ENCODE measurements at regions not wholly inside any gene's neighbourhood (a gene's known extent, or its start where the extent isn't known, plus 50 kb on each side); places are given as distances from the start of the nearest gene placed in this dataset.

- peak; percentile 41 to 60 for TF ChIP-seq BCL11A (IDR thresholded peaks at IDR 0.05; ENCODE audit: low read depth in 2 of 2, low read length in 2 of 2)
- no peak for TF ChIP-seq SP4 (IDR thresholded peaks at IDR 0.05; ENCODE audit: low read length)
- TF ChIP-seq EZH2 (IDR thresholded peaks at IDR 0.05; ENCODE audit: low read depth, low read length, severe bottlenecking), result no peak
- no peak for TF ChIP-seq ZNF274 (IDR thresholded peaks at IDR 0.05; ENCODE audit: borderline replicate concordance, extremely low read depth, low read length)
- no peak for TF ChIP-seq CTCF (IDR thresholded peaks at IDR 0.05; ENCODE audit: control extremely low read depth in 1 of 3, insufficient read depth in 1 of 3, low read depth in 1 of 3, low read length in 3 of 3)
- peak; percentile 66; the same call in 1 of the 2 replicates for TF ChIP-seq RBBP5 (IDR thresholded peaks at IDR 0.05; ENCODE audit: borderline replicate concordance, low read depth, low read length)
- peak; percentile 88 for TF ChIP-seq ASH2L (IDR thresholded peaks at IDR 0.05; ENCODE audit: low read length)
- TF ChIP-seq TEAD4 (IDR thresholded peaks at IDR 0.05; ENCODE audit: low read depth, low read length), result 0 out of 2 replicates have a peak, but pooled peaks have one; percentile 45
- no peak for TF ChIP-seq YY1 (IDR thresholded peaks at IDR 0.05; ENCODE audit: low read depth, low read length)
- TF ChIP-seq CREB1 (IDR thresholded peaks at IDR 0.05), result no peak
- TF ChIP-seq TBP (IDR thresholded peaks at IDR 0.05; ENCODE audit: low read depth, low read length), result no peak
- TF ChIP-seq SP2 (IDR thresholded peaks at IDR 0.05; ENCODE audit: low read length), result no peak
- no peak for TF ChIP-seq SIN3A (conservative IDR thresholded peaks at IDR 0.05 in 1 of 2, IDR thresholded peaks at IDR 0.05 in 1 of 2; ENCODE audit: low read depth in 1 of 2, low read length in 2 of 2)
- peak; percentile 93 for TF ChIP-seq SP1 (IDR thresholded peaks at IDR 0.05; ENCODE audit: low read depth, low read length)
- TF ChIP-seq TAF1 (IDR thresholded peaks at IDR 0.05; ENCODE audit: low read depth, low read length), result no peak
- TF ChIP-seq SRF (IDR thresholded peaks at IDR 0.05; ENCODE audit: low read depth, low read length), result no peak
These were observed 165.1 kb upstream of the NDUFV2 start (continued) for GRCh38 chr18:8937160-8938094.

Measured in H1 (cell line).